ENCODE measurements at regions not wholly inside any gene's neighbourhood (a gene's known extent, or its start where the extent isn't known, plus 50 kb on each side); places are given as distances from the start of the nearest gene placed in this dataset.

DNA sequence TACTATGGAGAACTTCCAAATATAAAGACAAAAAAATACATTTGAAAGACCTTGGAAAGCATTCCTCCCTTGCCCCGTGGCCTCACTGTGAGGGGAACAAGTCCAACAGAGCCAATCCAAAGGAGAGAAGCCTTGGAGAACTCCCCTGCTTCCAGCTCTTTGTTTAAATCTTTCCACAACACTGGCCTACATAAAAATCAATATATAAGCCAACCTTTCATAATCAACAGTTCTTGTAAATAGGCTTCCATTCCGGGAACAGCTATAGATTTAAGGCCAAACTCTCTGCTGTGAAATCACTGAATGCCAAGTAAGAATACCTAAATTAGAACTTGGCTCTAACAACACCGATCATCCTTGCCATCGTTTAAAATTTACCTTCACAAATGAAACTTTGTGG lies 242.1 kb downstream of the HACE1 start:
- no peak for DNase-seq (ENCODE audit: low read depth, low spot score)

- no peak for DNase-seq (ENCODE audit: low read depth, low spot score)
Measured at GRCh38 chr6:104614394-104614793, 245.3 kb downstream of the HACE1 start.

- DNase-seq (ENCODE audit: low read depth, low spot score) = no peak
Measured at GRCh38 chr6:104613416-104614001, 246.2 kb downstream of the HACE1 start.

DNA sequence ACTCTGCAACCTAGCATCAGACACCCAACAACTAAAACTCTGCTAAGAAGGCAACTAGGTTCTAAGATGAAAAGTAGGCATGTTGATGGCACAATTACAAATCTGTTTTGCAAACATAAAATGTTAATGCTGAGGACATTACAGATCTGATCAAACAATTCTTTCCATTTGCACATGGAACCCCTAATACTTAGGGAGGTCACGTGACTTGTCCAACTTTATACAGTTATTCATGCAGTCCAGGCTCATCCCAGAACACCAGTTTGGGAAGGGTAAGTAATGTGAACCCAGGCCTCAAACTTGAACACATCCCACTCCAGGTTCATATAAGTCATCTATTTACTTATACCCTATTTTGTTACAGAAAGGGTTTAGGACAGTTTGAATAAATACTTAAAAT lies 247.2 kb downstream of the HACE1 start:
- DNase-seq (ENCODE audit: low read depth, low spot score) = no peak

DNA sequence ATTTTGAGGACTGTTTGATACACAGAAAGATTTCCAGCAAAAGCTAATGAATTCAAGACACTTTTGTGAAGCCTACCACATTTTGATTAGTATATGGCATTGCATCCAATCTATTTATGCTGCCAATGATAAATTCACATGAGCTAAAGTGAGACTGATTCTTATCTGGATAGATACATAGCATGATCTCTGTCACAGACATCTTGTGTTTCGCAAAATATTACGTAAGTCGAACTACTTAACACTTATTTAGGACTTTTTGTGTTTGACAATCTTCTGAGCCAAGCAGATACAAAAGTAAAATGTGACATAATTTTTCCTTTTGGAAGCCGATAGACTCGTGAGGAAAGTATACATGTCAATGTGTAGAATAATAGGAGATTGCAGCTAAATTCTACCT lies 251.6 kb downstream of the HACE1 start:
- DNase-seq (ENCODE audit: low read depth, low spot score) = no peak

- DNase-seq (ENCODE audit: low read depth, low spot score) = no peak
Measured at GRCh38 chr6:104607501-104607900, 252.2 kb downstream of the HACE1 start.

GRCh38 chr6:104606361-104606760 lies 253.4 kb downstream of the HACE1 start:
- no peak for DNase-seq (ENCODE audit: low read depth, low spot score)

DNA sequence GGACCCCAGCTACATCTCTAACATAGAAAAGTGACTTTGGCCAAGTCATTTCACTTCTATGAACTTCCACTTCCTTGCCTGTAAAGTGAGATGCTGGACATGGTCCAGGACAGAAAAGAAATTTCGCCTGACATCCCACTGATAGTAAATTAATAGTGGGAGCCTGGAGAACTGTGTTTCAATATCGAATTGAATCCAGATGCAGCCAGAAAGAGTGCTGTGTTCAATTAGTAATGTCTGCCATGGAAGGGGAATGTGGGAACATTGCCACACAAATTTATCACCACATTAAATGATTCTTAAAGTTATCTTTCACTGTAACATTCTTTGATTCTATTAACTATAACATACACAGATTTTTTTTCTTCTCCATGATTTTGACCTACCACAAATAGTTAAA lies 255.0 kb downstream of the HACE1 start:
- DNase-seq (ENCODE audit: low read depth, low spot score) = no peak

- DNase-seq (ENCODE audit: low read depth, low spot score) = no peak
Measured at GRCh38 chr6:104603108-104603745, 256.5 kb downstream of the HACE1 start.

DNA sequence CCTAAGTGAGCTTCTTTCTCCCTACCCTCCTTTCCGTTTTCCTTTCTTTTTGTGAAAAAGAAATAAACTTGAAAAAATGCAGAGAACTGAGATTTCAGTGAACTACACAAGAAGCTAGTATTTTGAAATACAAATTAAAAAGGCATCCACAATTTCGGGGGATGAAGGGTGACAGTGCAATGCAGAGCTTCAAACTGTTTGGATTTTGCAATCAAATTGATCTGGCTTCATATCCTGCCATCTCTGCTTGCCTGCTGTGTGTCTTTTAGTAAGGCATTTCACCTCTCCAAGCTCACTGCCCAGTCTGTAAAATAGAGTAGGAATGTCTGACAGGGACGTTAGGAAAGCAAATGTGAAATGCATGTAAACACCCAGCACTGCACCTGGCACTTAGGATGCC lies 258.0 kb downstream of the HACE1 start:
- no peak for DNase-seq (ENCODE audit: low read depth, low spot score)

DNA sequence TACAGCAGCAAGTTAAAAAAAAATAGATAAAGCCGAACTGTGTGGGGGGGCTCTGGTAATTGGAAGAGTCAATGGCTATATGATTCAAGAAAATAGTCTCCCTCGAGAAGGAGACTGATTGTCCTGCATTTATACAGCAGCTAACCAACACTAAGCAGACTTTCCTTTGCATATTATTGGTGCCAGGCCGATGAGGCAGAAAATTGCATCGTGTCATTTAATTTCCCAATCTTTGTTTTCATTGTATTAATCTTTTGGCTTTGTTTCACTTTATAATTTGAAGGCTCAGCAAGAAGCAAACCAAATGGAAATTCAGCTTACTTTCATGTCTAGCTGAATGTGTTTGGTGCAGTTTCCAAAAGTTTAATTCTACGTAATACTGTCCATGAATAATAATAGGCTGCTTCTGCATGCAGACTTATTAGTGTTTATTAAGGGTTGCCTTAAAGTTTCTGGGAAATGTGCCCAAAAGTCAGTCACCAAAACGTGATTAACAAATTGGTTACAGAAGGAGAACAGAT lies 258.5 kb downstream of the HACE1 start:
- no peak for DNase-seq (ENCODE audit: low read depth, low spot score)

DNA sequence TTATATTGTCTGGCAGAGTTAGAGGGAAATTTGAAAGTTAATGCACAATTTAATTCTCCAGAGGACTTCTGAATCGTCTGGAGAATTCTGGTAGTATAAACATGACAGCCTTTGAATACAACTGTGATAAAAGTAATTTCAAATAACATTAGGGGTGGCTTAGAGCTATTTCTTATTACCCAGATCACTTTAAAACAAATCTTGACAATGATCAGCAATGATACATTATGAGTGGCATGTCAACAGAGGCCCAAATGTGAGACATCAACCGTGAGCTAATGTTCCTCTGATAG lies 259.1 kb downstream of the HACE1 start:
- no peak for DNase-seq (ENCODE audit: low read depth, low spot score)

- DNase-seq (ENCODE audit: low read depth, low spot score) = no peak
Measured at GRCh38 chr6:104599821-104600638, 259.7 kb downstream of the HACE1 start.

- DNase-seq (ENCODE audit: low read depth, low spot score) = no peak
Measured at GRCh38 chr6:104597541-104598050, 262.1 kb downstream of the HACE1 start.

DNA sequence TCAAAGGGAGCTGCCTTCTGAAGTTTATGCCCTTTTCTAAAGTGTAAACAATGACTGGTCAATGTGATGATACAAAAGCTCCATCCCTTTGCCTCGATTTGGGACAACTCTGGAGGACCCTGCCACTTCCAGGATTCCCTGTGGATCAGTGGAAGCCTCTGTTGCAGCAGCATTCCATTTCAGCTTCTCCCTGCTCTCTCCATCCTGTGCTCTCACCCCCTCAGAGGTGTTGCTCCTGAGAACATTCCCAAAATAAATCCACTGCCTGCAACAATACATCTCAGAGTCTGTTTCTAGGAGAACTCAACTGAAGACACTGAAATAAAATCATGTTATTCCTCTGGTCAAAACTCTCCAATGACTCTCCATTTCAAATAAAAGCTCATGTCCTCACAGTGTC lies 263.6 kb downstream of the HACE1 start:
- no peak for DNase-seq (ENCODE audit: low read depth, low spot score)

DNA sequence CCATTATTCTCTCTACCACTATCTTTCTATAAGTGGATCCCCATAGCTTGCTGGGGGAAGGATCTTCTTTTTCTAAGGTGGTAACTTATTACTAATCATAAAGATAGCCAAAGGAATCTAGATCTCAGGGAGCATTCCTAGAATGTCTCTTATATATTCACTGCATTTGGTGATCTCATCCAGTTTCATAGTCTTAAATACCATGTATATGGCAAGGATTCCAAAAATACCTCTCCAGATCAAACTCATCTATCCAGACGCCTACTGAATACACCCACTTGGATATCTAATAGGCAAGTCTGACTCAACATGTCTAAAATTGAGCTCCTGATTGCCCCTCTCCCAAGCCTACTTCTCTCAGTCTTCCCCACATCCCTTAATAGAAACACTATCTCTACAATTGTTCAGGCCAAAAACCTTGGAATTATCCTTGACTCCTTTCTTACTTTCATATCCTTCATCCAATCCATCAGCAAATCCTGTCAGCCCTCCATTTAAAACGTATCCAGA lies 264.4 kb downstream of the HACE1 start:
- DNase-seq (ENCODE audit: low read depth, low spot score) = no peak

DNA sequence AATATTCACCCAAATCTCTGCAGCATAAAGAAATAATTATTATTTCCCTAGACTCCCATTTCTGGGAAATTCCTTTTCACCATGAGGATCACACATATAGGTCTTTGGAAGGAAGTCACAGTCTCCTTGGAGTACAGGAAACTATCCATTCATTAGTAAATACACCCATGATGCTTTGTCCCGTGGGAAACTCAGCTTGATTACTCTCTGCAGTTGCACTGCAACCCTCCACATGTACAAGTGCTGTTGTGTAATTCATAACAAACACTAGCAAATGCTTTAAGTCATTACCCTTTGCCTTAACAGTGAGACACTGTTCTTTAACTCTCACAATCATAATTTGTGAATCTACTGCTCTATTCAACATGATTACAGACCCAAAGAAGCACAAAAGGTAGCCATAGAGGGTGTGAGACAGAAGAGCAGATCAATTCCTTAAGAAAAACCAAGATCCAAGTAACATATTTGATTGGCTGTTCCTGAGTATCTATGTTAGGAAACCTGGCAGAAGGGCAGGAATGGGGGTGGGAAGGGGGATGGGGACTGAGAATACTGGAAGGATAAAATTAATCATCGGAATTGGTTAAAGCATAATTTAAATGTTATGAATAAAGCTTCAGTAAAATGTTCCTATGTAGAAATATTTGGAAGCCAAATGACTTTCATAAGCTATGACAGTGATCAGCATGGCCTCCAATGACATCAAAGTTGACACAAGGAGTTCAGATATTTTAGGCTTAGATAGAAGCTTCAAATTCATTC lies 268.0 kb downstream of the HACE1 start:
- no peak for DNase-seq (ENCODE audit: low read depth, low spot score)

DNA sequence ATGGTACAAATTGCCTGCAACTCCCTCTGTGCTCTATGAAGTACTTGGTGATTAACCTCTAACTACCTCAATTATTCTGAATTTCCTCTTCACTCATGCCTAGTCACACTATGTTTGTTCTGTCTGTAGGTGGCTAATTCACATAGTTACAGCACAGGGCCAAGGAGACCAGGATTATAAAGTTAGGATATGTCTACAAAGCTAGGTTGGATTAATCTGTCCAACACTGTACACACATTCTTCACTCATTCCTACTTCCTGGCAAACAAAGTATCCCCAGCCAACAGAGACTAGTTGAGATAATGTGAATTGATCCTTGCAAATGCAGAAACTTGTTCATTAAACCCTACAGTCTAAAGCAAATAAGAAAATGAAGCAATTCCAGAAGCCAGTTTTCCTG lies 269.8 kb downstream of the HACE1 start:
- DNase-seq (ENCODE audit: low read depth, low spot score) = no peak

- no peak for DNase-seq (ENCODE audit: low read depth, low spot score)
Measured at GRCh38 chr6:104585646-104586045, 274.1 kb downstream of the HACE1 start.

GRCh38 chr6:104580452-104580851 lies 279.3 kb downstream of the HACE1 start:
- DNase-seq (ENCODE audit: low read depth, low spot score) = no peak

GRCh38 chr6:104579310-104579863 lies 280.3 kb downstream of the HACE1 start:
- no peak for DNase-seq (ENCODE audit: low read depth, low spot score)

Data from pulmonary artery endothelial cell (primary cell).